ENCODE measurements at regions not wholly inside any gene's neighbourhood (a gene's known extent, or its start where the extent isn't known, plus 50 kb on each side); places are given as distances from the start of the nearest gene placed in this dataset.

- CTCF ChIA-PET, result no interaction called here
- Mint-ChIP-seq H3K9me3 (no peaks in the 10 kb centered on the region), H3K4me3 (no peak overlapping the region), H3K4me1 (no peaks in the 10 kb centered on the region), H3K36me3 (no peaks in the 10 kb centered on the region), H3K27ac (no peak overlapping the region), H3K27me3 (peaks cover 3 to 4% of the 10 kb centered on the region in 2 donors)
- H3K27ac ChIP-seq (ENCODE audit: low read depth, low read length), result no peak overlapping the region
- no peak for DNase-seq
- no peak overlapping the region for H3K4me3 ChIP-seq (ENCODE audit: low read length)
- no peaks in the 10 kb centered on the region for H3K4me1 ChIP-seq (ENCODE audit: insufficient read depth, low read length)
- no peaks in the 10 kb centered on the region for H3K9me3 ChIP-seq (ENCODE audit: low read length)
- no peaks in the 10 kb centered on the region for H3K36me3 ChIP-seq (ENCODE audit: insufficient read depth, low read length)
- H3K27me3 ChIP-seq (ENCODE audit: insufficient read depth, low read length, poor library complexity, severe bottlenecking), result no peaks in the 10 kb centered on the region
- POLR2A ChIA-PET, result no interaction called here
Observed at GRCh38 chr16:55391760-55392375, 67.9 kb downstream of the IRX6 start.

GRCh38 chr16:55392701-55393100 is 68.7 kb downstream of the IRX6 start:
- H3K4me3 Mint-ChIP-seq, result no peak overlapping the region
- H3K36me3 Mint-ChIP-seq, result no peaks in the 10 kb centered on the region
- Histone ChIP-seq H3K36me3 (ENCODE audit: insufficient read depth, low read length) (no peaks in the 10 kb centered on the region), H3K4me1 (ENCODE audit: insufficient read depth, low read length) (no peaks in the 10 kb centered on the region), H3K27me3 (ENCODE audit: insufficient read depth, low read length, poor library complexity, severe bottlenecking) (no peaks in the 10 kb centered on the region), H3K9me3 (ENCODE audit: low read length) (no peaks in the 10 kb centered on the region), H3K27ac (ENCODE audit: low read depth, low read length) (no peak overlapping the region), H3K4me3 (ENCODE audit: low read length) (no peak overlapping the region)
- ChIA-PET CTCF (no interaction called here), POLR2A (no interaction called here)
- H3K4me1 Mint-ChIP-seq, result no peaks in the 10 kb centered on the region
- H3K9me3 Mint-ChIP-seq, result no peaks in the 10 kb centered on the region
- peaks cover 3 to 4% of the 10 kb centered on the region in 2 donors for H3K27me3 Mint-ChIP-seq
- no peak for DNase-seq
- no peak overlapping the region for H3K27ac Mint-ChIP-seq

DNA sequence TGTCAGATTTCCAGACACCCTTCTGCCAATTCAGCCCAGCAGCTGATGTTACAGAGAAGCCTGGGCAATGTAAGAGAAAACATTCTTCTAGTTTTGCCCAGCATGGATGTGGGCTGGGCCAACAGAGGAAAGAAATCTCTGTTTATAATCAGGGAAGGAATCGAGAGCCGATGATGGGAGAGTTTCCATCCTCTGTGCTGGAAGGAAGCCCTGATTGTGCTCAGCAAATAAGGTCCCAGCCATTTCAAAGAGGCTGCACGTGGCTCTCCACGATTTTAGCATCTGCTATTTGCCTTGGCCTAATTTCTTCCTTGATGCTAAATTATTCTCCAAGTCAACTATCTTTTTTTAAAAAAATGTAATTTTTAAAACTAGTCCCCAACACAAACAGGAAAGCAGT is 70.0 kb downstream of the IRX6 start:
- no peaks in the 10 kb centered on the region for H3K9me3 Mint-ChIP-seq
- H3K36me3 ChIP-seq (ENCODE audit: insufficient read depth, low read length), result no peaks in the 10 kb centered on the region
- H3K4me3 ChIP-seq (ENCODE audit: low read length), result no peak overlapping the region
- ChIA-PET CTCF (no interaction called here), POLR2A (no interaction called here)
- DNase-seq, result no peak
- H3K27ac ChIP-seq (ENCODE audit: low read depth, low read length), result no peak overlapping the region
- H3K27ac Mint-ChIP-seq, result no peak overlapping the region
- H3K4me1 ChIP-seq (ENCODE audit: insufficient read depth, low read length), result no peaks in the 10 kb centered on the region
- H3K27me3 ChIP-seq (ENCODE audit: insufficient read depth, low read length, poor library complexity, severe bottlenecking), result no peaks in the 10 kb centered on the region
- H3K9me3 ChIP-seq (ENCODE audit: low read length), result no peaks in the 10 kb centered on the region
- peaks cover 3 to 4% of the 10 kb centered on the region in 2 donors for H3K27me3 Mint-ChIP-seq
- H3K4me1 Mint-ChIP-seq, result no peaks in the 10 kb centered on the region
- H3K36me3 Mint-ChIP-seq, result no peaks in the 10 kb centered on the region
- no peak overlapping the region for H3K4me3 Mint-ChIP-seq

DNA sequence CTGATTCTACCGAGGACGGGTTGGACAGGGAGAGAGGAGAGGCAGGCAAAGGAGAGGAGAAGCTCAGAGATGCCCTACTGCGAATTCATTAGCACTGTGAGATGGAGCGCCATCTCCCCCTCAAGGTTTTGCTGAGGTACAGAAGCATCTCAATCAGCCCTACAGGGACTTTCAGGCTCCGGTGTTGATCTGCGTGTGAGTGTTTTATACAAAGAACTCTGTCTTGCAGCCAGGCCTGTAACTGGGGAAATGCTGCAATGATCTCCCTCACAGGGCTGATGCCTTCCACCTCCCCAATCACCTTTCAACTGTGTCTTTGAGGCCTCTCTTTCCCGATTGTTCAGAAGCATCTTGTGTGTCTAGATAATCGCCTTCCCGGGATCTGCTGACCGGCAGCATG is 74.8 kb downstream of the IRX6 start:
- peaks cover 0 to 1% (median 0%) of the 10 kb centered on the region in 3 donors for H3K36me3 Mint-ChIP-seq
- H3K27me3 Mint-ChIP-seq, result peaks cover 2 to 14% of the 10 kb centered on the region in 2 donors
- H3K4me3 Mint-ChIP-seq, result no peak overlapping the region
- Histone ChIP-seq H3K4me1 (ENCODE audit: insufficient read depth, low read length) (no peaks in the 10 kb centered on the region), H3K9me3 (ENCODE audit: low read length) (no peaks in the 10 kb centered on the region), H3K36me3 (ENCODE audit: insufficient read depth, low read length) (no peaks in the 10 kb centered on the region), H3K27me3 (ENCODE audit: insufficient read depth, low read length, poor library complexity, severe bottlenecking) (no peaks in the 10 kb centered on the region), H3K27ac (ENCODE audit: low read depth, low read length) (no peak overlapping the region), H3K4me3 (ENCODE audit: low read length) (no peak overlapping the region)
- peaks cover 0 to 3% (median 0%) of the 10 kb centered on the region in 5 donors for H3K9me3 Mint-ChIP-seq
- H3K4me1 Mint-ChIP-seq, result no peaks in the 10 kb centered on the region
- ChIA-PET CTCF (no interaction called here), POLR2A (no interaction called here)
- no peak overlapping the region for H3K27ac Mint-ChIP-seq
- DNase-seq, result no peak

- ChIA-PET POLR2A (no interaction called here), CTCF (no interaction called here)
- H3K27me3 ChIP-seq (ENCODE audit: insufficient read depth, low read length, poor library complexity, severe bottlenecking), result no peaks in the 10 kb centered on the region
- Mint-ChIP-seq H3K36me3 (peaks cover 0 to 1% (median 0%) of the 10 kb centered on the region in 3 donors), H3K27ac (no peak overlapping the region), H3K9me3 (peaks cover 0 to 3% (median 0%) of the 10 kb centered on the region in 5 donors), H3K4me3 (no peak overlapping the region), H3K27me3 (peaks cover 2 to 14% of the 10 kb centered on the region in 2 donors), H3K4me1 (no peaks in the 10 kb centered on the region)
- H3K36me3 ChIP-seq (ENCODE audit: insufficient read depth, low read length), result no peaks in the 10 kb centered on the region
- DNase-seq, result no peak
- no peaks in the 10 kb centered on the region for H3K9me3 ChIP-seq (ENCODE audit: low read length)
- H3K4me1 ChIP-seq (ENCODE audit: insufficient read depth, low read length), result no peaks in the 10 kb centered on the region
- H3K27ac ChIP-seq (ENCODE audit: low read depth, low read length), result no peak overlapping the region
- no peak overlapping the region for H3K4me3 ChIP-seq (ENCODE audit: low read length)
Observed at GRCh38 chr16:55399911-55400310, 75.9 kb downstream of the IRX6 start.

- H3K36me3 Mint-ChIP-seq, result peaks cover 0 to 1% (median 0%) of the 10 kb centered on the region in 3 donors
- no peaks in the 10 kb centered on the region for H3K4me1 Mint-ChIP-seq
- no peak for DNase-seq
Observed at GRCh38 chr16:55401046-55401445, 77.0 kb downstream of the IRX6 start.

DNA sequence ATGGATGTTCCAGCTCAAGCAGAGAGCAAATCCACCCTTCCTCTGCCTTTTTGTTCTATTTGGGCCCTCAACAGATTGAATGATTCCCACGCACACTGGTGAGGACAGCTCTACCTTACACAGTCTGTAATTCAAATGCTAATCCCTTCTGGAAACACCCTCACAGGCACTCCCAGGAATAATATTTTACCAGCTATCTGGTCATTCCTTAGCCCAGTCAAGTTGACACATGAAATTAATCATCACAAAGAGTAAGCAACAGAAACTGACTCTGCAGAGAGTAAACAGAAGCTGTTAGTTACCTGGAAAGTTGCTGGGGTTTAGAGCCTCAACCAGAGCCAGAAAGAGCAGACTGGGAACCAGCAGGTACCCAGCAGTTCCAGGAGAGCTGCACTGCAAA is 75.5 kb upstream of the MMP2 start:
- POLR2A ChIA-PET, result no interaction called here
- CTCF ChIA-PET, result no interaction called here
- H3K27ac ChIP-seq (ENCODE audit: low read depth, low read length), result no peak overlapping the region
- no peaks in the 10 kb centered on the region for H3K4me1 Mint-ChIP-seq
- no peaks in the 10 kb centered on the region for H3K4me1 ChIP-seq (ENCODE audit: insufficient read depth, low read length)
- peaks cover 3% of the 10 kb centered on the region for H3K27me3 ChIP-seq (ENCODE audit: insufficient read depth, low read length, poor library complexity, severe bottlenecking)
- no peak for DNase-seq
- H3K9me3 Mint-ChIP-seq, result peaks cover 0 to 3% (median 0%) of the 10 kb centered on the region in 5 donors
- no peak overlapping the region for H3K4me3 ChIP-seq (ENCODE audit: low read length)
- no peaks in the 10 kb centered on the region for H3K9me3 ChIP-seq (ENCODE audit: low read length)
- no peak overlapping the region for H3K4me3 Mint-ChIP-seq
- H3K36me3 ChIP-seq (ENCODE audit: insufficient read depth, low read length), result no peaks in the 10 kb centered on the region
- H3K27ac Mint-ChIP-seq, result no peak overlapping the region
- peaks cover 2 to 14% of the 10 kb centered on the region in 2 donors for H3K27me3 Mint-ChIP-seq
- H3K36me3 Mint-ChIP-seq, result peaks cover 0 to 1% (median 0%) of the 10 kb centered on the region in 3 donors

More at GRCh38 chr16:55401046-55401445, 77.0 kb downstream of the IRX6 start:
- Histone ChIP-seq H3K36me3 (ENCODE audit: insufficient read depth, low read length) (no peaks in the 10 kb centered on the region), H3K4me3 (ENCODE audit: low read length) (no peak overlapping the region), H3K9me3 (ENCODE audit: low read length) (no peaks in the 10 kb centered on the region), H3K27me3 (ENCODE audit: insufficient read depth, low read length, poor library complexity, severe bottlenecking) (no peaks in the 10 kb centered on the region), H3K4me1 (ENCODE audit: insufficient read depth, low read length) (no peaks in the 10 kb centered on the region), H3K27ac (ENCODE audit: low read depth, low read length) (no peak overlapping the region)
- H3K4me3 Mint-ChIP-seq, result no peak overlapping the region
- H3K9me3 Mint-ChIP-seq, result peaks cover 0 to 3% (median 0%) of the 10 kb centered on the region in 5 donors
- H3K27me3 Mint-ChIP-seq, result peaks cover 2 to 14% of the 10 kb centered on the region in 2 donors
- CTCF ChIA-PET, result no interaction called here
- H3K27ac Mint-ChIP-seq, result no peak overlapping the region
- POLR2A ChIA-PET, result no interaction called here

DNA sequence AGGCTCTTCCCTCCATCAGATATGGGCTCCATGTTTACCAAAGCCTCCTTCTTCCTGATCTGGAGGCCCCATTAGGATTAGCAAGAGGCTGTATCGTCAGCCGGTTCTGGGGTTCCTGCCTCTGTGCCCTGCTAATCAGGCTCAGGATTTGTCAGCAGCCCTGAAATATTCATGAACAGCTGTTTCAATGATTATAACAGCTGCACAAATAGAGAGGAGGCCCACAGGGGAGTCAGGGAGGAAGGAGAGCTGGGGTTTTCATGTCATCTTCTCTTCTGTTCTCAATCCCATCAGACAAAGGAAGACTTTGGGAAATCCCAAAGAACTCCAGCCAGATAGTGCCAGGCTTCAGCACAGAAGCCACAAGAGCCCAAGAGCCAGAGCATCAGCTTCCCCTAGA is 72.3 kb upstream of the MMP2 start:
- no peaks in the 10 kb centered on the region for H3K36me3 ChIP-seq (ENCODE audit: insufficient read depth, low read length)
- ChIA-PET POLR2A (no interaction called here), CTCF (no interaction called here)
- H3K27me3 ChIP-seq (ENCODE audit: insufficient read depth, low read length, poor library complexity, severe bottlenecking), result peaks cover 3% of the 10 kb centered on the region
- Mint-ChIP-seq H3K27me3 (peaks cover 5 to 21% of the 10 kb centered on the region in 2 donors), H3K27ac (peak overlapping the region in 1 of 8 donors; percentile 66), H3K4me3 (no peak overlapping the region), H3K36me3 (peaks cover 0 to 1% (median 0%) of the 10 kb centered on the region in 3 donors), H3K4me1 (no peaks in the 10 kb centered on the region), H3K9me3 (peaks cover 0 to 3% (median 0%) of the 10 kb centered on the region in 5 donors)
- H3K4me1 ChIP-seq (ENCODE audit: insufficient read depth, low read length), result no peaks in the 10 kb centered on the region
- H3K27ac ChIP-seq (ENCODE audit: low read depth, low read length), result no peak overlapping the region
- H3K9me3 ChIP-seq (ENCODE audit: low read length), result no peaks in the 10 kb centered on the region
- no peak for DNase-seq
- no peak overlapping the region for H3K4me3 ChIP-seq (ENCODE audit: low read length)
